ENCODE measurements at regions not wholly inside any gene's neighbourhood (a gene's known extent, or its start where the extent isn't known, plus 50 kb on each side); places are given as distances from the start of the nearest gene placed in this dataset.
A peak's percentile ranks its signal among the peaks of the same experiment; 100 is the strongest.
"Not testable (repeated sequence)": the region's sequence is repeated elsewhere in the genome, so short reads cannot be mapped to it uniquely, and the experiment has no call there.

DNA sequence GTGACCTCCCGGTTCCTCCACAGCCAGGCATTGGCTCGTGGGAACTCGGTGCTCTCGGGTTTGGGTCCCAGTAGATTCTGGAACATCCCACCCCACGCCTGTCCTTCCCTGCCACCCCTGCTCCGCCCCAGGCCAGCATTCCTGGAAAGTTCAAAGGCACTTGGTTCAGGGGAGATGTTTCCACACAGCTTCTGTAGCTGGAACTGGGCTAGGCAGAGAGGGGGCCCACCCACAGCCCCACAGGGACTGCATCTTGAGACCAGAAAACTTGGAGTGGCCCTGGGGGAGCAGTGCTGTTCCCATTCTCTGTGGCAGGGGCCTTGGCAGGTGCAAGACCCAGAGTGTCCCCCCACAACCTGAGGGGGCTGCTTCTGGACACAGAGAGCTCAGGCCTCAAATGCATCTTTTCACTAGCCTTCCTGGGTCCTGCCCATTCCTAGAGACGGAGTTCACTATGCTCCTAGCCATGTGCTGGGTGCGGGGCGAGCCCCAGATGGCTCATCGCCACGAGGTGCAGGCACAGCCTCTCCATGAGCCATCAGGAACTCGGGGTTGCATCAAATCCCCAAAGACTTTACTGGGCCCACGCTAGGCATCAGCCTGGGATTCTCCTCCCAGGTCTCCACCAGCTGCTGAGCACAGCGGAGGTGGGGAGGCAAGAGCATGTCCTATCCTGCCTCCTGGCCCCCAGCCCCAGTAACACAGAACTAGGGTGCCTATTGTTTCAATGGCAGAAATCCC lies 68.7 kb downstream of the ZFP36L2 start:
- Histone ChIP-seq H3K9me3 (replicated peaks) (no peaks in the 10 kb centered on the region), H3K4me3 (no peak overlapping the region), H3K4me1 (no peaks in the 10 kb centered on the region), H3K36me3 (no peaks in the 10 kb centered on the region), H3K27me3 (no peaks in the 10 kb centered on the region; the same call in none of the 2 replicates), H3K27ac (no peak overlapping the region)
- no peak for DNase-seq

DNA sequence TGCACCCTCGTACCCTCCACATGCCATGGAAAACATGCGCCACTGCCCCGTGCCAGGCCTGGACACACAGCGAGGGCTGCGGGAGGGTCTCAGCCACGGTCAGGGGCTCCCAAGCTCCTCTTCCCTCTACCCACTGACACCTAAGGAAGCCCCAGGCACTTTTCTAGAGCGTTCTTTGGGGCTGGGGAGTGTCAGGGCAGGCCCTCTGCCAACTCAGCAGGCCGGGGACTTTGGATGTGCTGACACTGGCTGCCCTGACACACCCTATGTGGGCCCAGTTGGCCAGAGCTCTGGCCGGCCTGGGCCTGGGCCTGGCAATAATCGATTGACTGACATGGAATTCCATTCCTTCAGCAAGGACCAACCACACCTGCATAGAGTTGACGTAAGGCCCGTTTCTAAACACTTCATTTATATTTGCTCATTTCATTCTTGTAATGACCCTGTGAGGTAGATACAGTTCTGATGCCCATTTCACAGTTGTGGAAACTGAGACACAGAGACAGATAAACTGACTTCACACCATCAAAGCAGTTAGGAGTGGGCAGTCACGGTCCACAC lies 70.5 kb downstream of the ZFP36L2 start:
- H3K4me1 ChIP-seq = no peaks in the 10 kb centered on the region
- H3K9me3 ChIP-seq (replicated peaks) = no peaks in the 10 kb centered on the region
- H3K27me3 ChIP-seq = no peaks in the 10 kb centered on the region
- no peak for DNase-seq
- no peak overlapping the region for H3K4me3 ChIP-seq
- H3K36me3 ChIP-seq = no peaks in the 10 kb centered on the region
- H3K27ac ChIP-seq = no peak overlapping the region

DNA sequence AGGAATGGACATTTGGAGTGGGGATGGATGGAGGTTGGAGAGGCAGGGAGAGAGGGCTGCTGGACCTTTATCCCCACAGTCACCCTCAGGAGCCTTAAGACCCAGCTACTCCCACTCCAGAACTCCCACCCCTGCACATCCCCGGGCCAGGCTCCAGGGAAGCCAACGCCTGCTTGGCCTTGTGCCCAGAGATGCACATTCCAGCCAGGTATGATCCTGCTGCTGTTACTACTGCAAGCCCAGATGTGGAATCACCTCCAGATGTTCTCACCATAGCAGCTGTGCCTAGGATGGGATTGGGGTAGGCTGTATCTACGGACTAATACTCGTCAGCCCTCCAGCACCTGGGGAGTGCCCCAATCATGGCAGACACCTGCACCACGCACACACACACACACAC lies 71.7 kb downstream of the ZFP36L2 start:
- Histone ChIP-seq H3K27ac (no peak overlapping the region), H3K4me3 (no peak overlapping the region), H3K9me3 (replicated peaks) (no peaks in the 10 kb centered on the region), H3K4me1 (no peaks in the 10 kb centered on the region), H3K27me3 (no peaks in the 10 kb centered on the region), H3K36me3 (no peaks in the 10 kb centered on the region)
- no peak for DNase-seq

DNA sequence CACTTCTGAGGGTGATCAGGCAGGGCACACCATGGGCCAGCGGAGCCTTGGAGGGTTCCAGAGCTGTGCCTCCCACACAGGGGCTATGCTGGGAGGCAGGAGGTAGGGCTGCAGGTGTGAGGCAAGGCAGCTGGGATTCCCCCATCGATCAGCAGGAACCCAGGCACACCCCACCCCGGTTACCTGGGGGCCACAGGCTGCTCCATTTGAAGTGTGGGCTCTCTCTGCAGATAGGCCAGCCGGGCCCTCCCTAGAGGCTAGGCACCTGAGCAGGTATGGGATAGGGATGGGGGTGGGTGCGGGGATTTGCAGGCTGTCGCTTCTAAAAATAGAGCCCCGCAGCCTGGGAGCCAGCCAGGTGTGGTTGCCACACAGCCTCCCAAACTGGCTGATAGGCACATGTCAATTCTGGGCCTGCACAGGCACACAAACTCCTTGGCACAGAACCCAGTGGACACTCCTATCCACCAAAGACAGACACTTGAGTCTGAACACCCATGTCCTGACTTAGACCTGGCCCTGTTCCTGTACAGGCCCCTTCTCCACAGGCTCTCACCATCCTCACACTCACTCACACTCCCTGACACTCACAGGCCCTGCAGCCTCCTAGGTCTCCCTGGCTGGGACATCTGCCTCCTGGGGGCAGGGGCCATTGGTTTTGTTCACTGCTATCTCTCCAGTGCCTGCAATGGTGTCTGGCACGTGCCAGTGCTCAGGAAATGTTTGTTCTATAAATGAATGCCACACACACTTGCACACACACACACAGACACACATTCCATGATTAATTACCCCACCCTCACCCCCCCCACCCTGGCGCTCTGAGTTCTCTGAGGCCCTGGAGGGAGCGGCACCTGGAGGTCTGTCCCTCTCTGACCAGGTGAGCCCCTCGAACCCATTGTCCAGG lies 73.4 kb downstream of the ZFP36L2 start:
- no peaks in the 10 kb centered on the region for H3K4me1 ChIP-seq
- H3K36me3 ChIP-seq = no peaks in the 10 kb centered on the region
- H3K27me3 ChIP-seq = no peaks in the 10 kb centered on the region
- no peak overlapping the region for H3K4me3 ChIP-seq
- no peak overlapping the region for H3K27ac ChIP-seq
- DNase-seq = no peak
- no peaks in the 10 kb centered on the region for H3K9me3 ChIP-seq (replicated peaks)

DNA sequence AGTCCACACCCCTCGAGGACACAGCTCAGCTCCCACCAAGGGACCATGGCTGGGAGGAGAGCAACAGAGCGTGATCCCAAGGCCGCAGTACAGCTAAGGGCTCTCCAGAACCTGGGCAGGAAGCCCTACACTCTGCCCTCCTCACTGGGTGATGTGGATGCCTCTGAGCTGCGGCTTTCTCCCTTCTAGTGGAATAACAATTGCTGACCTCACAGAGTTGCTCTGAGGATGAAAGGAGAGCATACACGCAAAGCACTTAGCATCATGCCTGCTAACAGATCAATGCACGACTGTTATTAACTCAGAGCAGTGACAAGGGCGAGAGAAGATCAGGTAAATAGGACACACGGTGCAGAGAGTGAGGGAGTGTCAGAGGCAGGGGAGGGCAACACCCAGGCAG lies 74.2 kb downstream of the ZFP36L2 start:
- Histone ChIP-seq H3K36me3 (no peaks in the 10 kb centered on the region), H3K9me3 (replicated peaks) (no peaks in the 10 kb centered on the region; the same call in 1 of the 2 replicates), H3K27me3 (no peaks in the 10 kb centered on the region), H3K27ac (no peak overlapping the region), H3K4me3 (no peak overlapping the region), H3K4me1 (no peaks in the 10 kb centered on the region)
- no peak for DNase-seq

DNA sequence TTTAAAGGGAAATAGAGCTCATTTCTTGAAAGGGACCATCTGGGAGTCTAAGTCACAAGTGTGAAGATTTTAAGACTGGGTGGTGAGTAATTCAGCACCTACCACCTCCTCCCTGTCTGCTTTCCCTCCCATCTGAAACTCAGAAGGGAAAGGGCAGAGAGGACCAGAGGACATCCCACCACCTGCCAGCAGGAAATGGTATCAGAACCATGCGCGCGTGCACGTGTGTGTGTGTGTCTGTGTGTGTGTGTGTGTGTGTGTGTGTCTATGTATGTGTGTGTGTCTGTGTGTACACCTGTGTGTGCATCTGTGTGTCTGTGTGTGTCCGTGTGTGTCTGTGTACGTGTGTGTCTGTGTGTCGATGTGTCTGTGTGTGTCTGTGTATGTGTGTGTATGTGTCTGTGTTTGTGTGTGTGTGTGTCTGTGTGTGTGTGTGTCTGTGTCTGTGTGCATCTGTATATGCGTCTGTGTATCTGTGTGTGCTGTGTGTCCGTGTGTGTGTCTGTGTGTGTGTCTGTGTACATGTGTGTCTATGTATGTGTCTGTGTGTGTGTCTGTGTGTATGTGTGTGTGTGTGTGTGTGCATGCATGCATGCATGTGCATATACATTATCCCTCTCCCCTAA lies 76.8 kb downstream of the ZFP36L2 start:
- H3K27ac ChIP-seq = no peak overlapping the region
- H3K9me3 ChIP-seq (replicated peaks) = no peaks in the 10 kb centered on the region; the same call in 1 of the 2 replicates
- no peak for DNase-seq
- no peaks in the 10 kb centered on the region for H3K4me1 ChIP-seq
- no peaks in the 10 kb centered on the region for H3K36me3 ChIP-seq
- no peak overlapping the region for H3K4me3 ChIP-seq
- no peaks in the 10 kb centered on the region for H3K27me3 ChIP-seq

DNA sequence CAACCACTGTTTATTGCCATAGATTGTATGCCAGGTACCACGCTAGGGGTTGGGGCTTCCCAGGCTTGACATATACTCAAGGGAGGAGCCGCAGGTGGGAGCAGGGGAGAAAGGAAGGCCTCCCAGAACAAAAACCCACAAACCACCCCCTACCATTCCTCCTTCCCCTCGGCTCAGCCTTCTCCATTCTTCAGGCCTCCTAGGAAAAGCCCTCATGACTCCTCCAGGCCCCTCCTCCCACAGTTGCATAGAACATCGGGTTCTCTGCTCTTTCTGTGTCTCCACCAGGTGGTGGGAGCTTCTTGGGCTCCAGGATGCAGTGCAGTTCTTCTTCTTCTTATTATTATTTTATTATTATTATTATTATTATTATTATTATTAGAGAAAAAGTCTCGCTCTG lies 80.3 kb downstream of the ZFP36L2 start:
- no peaks in the 10 kb centered on the region for H3K27me3 ChIP-seq
- no peaks in the 10 kb centered on the region; the same call in 1 of the 2 replicates for H3K9me3 ChIP-seq (replicated peaks)
- H3K4me1 ChIP-seq = no peaks in the 10 kb centered on the region
- no peak overlapping the region for H3K27ac ChIP-seq
- no peak for DNase-seq
- H3K4me3 ChIP-seq = no peak overlapping the region
- H3K36me3 ChIP-seq = no peaks in the 10 kb centered on the region

DNA sequence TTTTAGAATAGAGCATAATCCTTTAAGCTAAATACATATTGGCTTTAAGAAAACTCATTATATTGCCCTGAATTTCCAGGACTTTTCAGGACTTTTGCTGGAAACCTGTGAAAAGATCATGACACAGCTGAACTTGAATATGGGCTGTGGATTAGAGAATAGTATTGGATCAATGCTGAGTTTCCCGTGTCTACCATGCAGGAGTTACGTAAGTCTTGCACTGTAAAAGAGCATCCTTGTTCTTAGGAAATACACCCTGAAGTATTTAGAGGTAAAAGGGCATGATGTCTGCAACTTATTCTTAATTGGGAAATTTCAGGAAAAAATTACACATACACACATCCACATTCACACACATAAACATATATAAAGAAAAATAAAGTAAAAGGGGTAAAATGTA lies 82.1 kb downstream of the ZFP36L2 start:
- no peaks in the 10 kb centered on the region; the same call in 1 of the 2 replicates for H3K9me3 ChIP-seq (replicated peaks)
- no peaks in the 10 kb centered on the region for H3K36me3 ChIP-seq
- no peak overlapping the region for H3K4me3 ChIP-seq
- H3K27me3 ChIP-seq = no peaks in the 10 kb centered on the region
- no peak for DNase-seq
- no peaks in the 10 kb centered on the region for H3K4me1 ChIP-seq
- no peak overlapping the region for H3K27ac ChIP-seq

DNA sequence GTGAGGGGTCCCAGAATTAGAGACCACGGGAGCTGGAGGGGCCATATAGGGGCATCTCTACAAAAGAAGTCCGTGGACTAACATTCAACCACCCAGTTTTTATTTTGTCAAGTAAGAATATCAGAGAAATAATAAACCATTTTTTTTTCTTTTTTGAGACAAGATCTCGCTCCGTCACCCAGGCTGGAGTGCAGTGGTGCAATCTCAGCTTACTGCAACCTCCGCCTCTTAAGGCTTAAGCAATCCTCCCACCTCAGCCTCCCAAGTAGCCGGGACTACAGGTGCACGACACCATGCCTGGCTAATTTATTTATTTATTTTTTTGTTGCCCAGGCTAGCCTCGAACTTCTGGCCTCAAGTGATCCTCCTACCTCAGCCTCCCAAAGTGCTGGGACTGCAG lies 82.7 kb downstream of the ZFP36L2 start:
- Histone ChIP-seq H3K9me3 (replicated peaks) (no peaks in the 10 kb centered on the region; the same call in 1 of the 2 replicates), H3K27me3 (no peaks in the 10 kb centered on the region), H3K36me3 (no peaks in the 10 kb centered on the region), H3K4me3 (no peak overlapping the region), H3K27ac (no peak overlapping the region), H3K4me1 (no peaks in the 10 kb centered on the region)
- no peak for DNase-seq

DNA sequence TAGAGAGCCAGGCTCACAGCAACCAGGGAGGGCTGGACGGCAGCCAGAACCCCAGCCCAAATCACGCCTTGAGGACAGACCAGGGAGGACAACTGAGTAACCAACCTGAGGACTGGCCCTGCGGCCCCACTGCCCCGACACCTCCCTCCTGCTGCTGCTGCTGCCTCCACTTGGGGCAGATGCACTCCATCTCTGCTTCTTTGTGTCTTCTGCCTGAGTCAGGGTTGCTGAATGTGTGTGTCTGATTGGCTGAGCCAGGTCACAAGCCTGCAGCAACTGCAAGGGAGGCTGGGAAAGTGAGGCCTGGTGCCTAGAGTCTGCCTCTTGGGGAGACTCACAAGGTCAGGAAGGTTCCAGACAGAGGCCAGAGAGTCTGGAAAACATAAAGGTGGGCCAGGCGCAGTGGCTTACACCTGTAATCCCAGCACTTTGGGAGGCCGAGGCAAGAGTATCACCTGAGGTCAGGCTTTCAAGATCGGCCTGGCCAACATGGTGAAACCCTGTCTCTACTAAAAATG lies 83.4 kb downstream of the ZFP36L2 start:
- H3K9me3 ChIP-seq (replicated peaks) = no peaks in the 10 kb centered on the region; the same call in 1 of the 2 replicates
- H3K27me3 ChIP-seq = no peaks in the 10 kb centered on the region
- no peak overlapping the region for H3K27ac ChIP-seq
- peak; percentile 40 to 57 for DNase-seq
- no peaks in the 10 kb centered on the region for H3K36me3 ChIP-seq
- H3K4me1 ChIP-seq = no peaks in the 10 kb centered on the region
- no peak overlapping the region for H3K4me3 ChIP-seq

DNA sequence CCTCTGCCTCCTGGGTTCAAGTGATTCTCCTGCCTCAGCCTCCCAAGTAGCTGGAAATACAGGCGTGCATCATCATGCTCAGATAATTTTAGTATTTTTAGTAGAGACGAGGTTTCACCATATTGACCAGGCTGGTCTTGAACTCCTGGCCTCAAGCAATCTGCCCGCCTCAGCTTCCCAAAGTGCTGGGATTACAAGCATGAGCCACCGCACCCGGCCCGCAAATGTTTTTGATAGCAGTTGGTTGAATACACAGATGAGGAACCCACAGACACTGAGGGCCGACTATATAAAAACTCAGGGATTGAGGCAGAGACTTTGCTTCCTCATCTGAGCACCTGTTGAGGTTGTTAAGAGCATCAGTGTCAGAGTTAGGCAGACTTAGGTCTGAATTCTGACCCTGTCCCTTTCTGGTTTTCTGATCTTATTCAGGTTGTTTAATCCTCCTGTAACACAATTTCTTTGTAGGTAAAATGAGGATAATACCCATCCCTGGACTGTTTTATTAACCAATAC lies 84.7 kb downstream of the ZFP36L2 start:
- not testable (repeated sequence) for H3K4me1 ChIP-seq; H3K9me3 ChIP-seq (replicated peaks); H3K36me3 ChIP-seq; DNase-seq; H3K27me3 ChIP-seq; H3K4me3 ChIP-seq; H3K27ac ChIP-seq

DNA sequence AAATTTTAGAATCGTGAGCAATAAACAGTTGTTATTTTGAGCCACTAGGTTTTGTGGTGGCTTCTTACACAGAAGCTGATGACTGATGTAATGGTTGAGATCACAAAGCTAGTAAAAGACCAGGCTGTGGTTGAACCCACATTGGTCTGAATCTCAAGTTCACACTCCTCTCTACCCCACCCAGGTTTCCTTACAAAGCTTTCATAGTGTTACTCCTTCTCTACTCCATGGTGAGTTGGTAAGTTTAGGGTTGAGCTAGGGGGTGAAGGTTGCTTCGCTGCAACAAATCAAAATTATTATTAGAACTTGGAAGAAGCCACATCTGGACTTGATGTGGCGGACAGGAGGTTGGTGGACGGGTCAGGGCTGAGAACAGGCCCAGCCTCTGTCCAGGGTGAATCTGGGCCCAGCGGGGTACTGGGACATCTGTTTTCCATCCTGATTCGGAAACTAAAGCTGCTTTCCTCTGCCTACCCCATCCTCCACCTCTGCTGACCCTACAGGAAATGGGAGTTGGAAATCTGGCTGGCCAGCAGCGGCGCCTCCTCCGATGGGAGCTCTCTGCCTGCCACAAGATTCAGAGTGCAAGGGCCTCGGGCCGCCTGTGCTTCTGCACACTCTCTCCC lies 86.3 kb downstream of the ZFP36L2 start:
- no peak overlapping the region for H3K4me3 ChIP-seq
- H3K36me3 ChIP-seq = no peaks in the 10 kb centered on the region
- no peaks in the 10 kb centered on the region for H3K9me3 ChIP-seq (replicated peaks)
- no peak for DNase-seq
- H3K4me1 ChIP-seq = no peaks in the 10 kb centered on the region
- no peak overlapping the region for H3K27ac ChIP-seq
- H3K27me3 ChIP-seq = no peaks in the 10 kb centered on the region

DNA sequence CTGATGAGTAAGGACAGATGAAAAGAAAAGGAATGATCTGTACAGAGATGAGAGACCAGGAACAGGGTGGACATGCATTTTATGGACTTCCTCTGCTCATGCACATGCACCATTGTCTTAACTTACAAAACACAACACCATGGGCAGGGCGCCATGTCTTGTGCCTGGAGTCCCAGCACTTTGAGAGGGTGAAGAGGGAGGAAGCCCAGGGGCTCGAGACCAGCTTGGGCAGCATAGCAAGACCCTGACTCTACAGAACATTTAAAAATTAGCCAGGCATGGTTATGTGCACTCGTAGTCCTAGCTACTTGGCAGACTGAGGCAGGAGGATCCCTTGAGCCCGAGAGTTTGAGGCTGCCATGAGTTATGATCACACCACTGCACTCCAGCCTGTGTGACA lies 86.9 kb downstream of the ZFP36L2 start:
- H3K36me3 ChIP-seq = no peaks in the 10 kb centered on the region
- H3K4me1 ChIP-seq = no peaks in the 10 kb centered on the region
- no peaks in the 10 kb centered on the region for H3K27me3 ChIP-seq
- no peak overlapping the region for H3K27ac ChIP-seq
- no peaks in the 10 kb centered on the region for H3K9me3 ChIP-seq (replicated peaks)
- DNase-seq = no peak
- no peak overlapping the region for H3K4me3 ChIP-seq

DNA sequence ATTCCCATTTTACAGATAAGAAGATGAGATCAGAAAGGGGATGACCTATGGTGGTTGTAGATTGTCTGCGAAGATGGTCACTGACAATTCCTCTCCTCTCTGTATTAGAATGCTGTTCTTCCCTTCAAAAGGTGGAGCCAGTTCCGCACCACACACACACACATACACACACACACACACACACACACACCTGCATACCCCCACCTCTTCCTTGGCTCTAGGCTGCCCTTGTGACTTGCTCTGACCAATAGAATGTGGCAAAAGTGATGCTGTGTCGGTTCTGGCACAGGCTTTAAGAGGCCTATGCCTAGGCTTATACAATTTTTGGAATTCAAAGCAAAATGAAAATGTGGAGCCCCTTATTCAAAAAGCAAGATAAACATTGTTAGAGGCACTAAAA lies 88.0 kb downstream of the ZFP36L2 start:
- H3K9me3 ChIP-seq (replicated peaks) = no peaks in the 10 kb centered on the region
- no peak for DNase-seq
- no peaks in the 10 kb centered on the region for H3K36me3 ChIP-seq
- no peak overlapping the region for H3K4me3 ChIP-seq
- H3K27ac ChIP-seq = no peak overlapping the region
- no peaks in the 10 kb centered on the region for H3K4me1 ChIP-seq
- no peaks in the 10 kb centered on the region for H3K27me3 ChIP-seq

Data from SJCRH30 (cell line).